ENCODE measurements at regions not wholly inside any gene's neighbourhood (a gene's known extent, or its start where the extent isn't known, plus 50 kb on each side); places are given as distances from the start of the nearest gene placed in this dataset.

- H3K4me3 ChIP-seq (ENCODE audit: low read depth, low read length): no peak overlapping the region
- POLR2A ChIA-PET: no interaction called here
- TF ChIP-seq, protein P1, sequence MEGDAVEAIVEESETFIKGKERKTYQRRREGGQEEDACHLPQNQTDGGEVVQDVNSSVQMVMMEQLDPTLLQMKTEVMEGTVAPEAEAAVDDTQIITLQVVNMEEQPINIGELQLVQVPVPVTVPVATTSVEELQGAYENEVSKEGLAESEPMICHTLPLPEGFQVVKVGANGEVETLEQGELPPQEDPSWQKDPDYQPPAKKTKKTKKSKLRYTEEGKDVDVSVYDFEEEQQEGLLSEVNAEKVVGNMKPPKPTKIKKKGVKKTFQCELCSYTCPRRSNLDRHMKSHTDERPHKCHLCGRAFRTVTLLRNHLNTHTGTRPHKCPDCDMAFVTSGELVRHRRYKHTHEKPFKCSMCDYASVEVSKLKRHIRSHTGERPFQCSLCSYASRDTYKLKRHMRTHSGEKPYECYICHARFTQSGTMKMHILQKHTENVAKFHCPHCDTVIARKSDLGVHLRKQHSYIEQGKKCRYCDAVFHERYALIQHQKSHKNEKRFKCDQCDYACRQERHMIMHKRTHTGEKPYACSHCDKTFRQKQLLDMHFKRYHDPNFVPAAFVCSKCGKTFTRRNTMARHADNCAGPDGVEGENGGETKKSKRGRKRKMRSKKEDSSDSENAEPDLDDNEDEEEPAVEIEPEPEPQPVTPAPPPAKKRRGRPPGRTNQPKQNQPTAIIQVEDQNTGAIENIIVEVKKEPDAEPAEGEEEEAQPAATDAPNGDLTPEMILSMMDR (IDR thresholded peaks at IDR 0.05; ENCODE audit: insufficient read depth, low read length, missing control alignments): no peak
- CTCF ChIA-PET: no interaction called here
- no peak for DNase-seq (ENCODE audit: low read depth, low spot score)
Observed at GRCh38 chr13:76106763-76107162, 470.6 kb downstream of the LMO7 start.

DNA sequence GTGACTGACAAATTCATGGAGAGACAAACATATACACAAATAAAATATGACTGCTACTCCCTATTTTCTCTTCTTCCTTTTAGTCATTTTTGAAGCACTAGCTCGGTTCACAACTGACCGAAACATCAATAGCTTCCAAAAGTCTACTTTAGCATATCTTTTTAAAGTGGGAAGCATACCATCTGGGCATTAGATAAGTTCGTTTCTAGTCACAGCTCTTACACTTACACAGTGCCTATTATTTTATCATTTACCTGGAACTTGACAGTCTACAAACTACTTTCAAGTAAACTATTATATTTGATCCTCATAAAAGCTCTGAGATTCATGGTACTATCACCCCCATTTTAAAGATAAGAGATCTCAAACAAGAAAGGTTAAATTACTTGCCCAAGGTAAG is 458.5 kb downstream of the LMO7 start:
- CTCF ChIA-PET: interaction anchor here (1.0 to 1.4 kb wide), 2 partner anchors 11 to 75 kb away, joined by 3 read pairs; no protein-coding TSS in a partner anchor
- DNase-seq (ENCODE audit: low read depth, low spot score): no peak
- POLR2A ChIA-PET: no interaction called here
- no peak overlapping the region for H3K4me3 ChIP-seq (ENCODE audit: low read depth, low read length)
- TF ChIP-seq, protein P1 (IDR thresholded peaks at IDR 0.05; ENCODE audit: insufficient read depth, low read length, missing control alignments): no peak

GRCh38 chr13:76091076-76091475 is 454.9 kb downstream of the LMO7 start:
- CTCF ChIA-PET: no interaction called here
- POLR2A ChIA-PET: no interaction called here
- no peak for DNase-seq (ENCODE audit: low read depth, low spot score)
- TF ChIP-seq, protein P1 (IDR thresholded peaks at IDR 0.05; ENCODE audit: insufficient read depth, low read length, missing control alignments): no peak
- H3K4me3 ChIP-seq (ENCODE audit: low read depth, low read length): no peak overlapping the region

- no peak for DNase-seq (ENCODE audit: low read depth, low spot score)
- TF ChIP-seq, protein P1 (IDR thresholded peaks at IDR 0.05; ENCODE audit: insufficient read depth, low read length, missing control alignments): no peak
- ChIA-PET POLR2A (no interaction called here), CTCF (no interaction called here)
- H3K4me3 ChIP-seq (ENCODE audit: low read depth, low read length): no peak overlapping the region
Observed at GRCh38 chr13:76086729-76087128, 450.6 kb downstream of the LMO7 start.

- DNase-seq (ENCODE audit: low read depth, low spot score): no peak
- CTCF ChIA-PET: no interaction called here
- POLR2A ChIA-PET: no interaction called here
Observed at GRCh38 chr13:76067850-76068249, 431.7 kb downstream of the LMO7 start.

DNA sequence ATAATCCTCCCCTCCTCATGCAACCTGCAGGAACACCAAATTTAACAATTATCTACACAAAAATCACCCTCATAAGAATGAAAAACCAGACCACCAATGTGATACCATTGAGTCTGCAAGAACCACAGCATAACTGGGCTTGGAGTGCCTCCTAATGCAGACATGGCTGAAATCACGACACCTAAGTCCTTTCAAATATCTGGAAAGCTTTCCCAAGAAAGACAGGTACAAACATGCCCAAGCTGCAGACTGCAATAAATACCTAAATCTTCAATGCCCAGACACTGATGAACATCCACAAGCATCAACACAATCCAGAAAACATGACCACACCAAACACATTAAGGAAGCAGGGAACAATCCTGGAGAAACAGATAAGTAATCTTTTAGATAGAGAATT is 417.1 kb downstream of the LMO7 start:
- TF ChIP-seq, protein P1 (IDR thresholded peaks at IDR 0.05; ENCODE audit: insufficient read depth, low read length, missing control alignments): no peak
- CTCF ChIA-PET: no interaction called here
- POLR2A ChIA-PET: no interaction called here
- no peak overlapping the region for H3K4me3 ChIP-seq (ENCODE audit: low read depth, low read length)
- no peak for DNase-seq (ENCODE audit: low read depth, low spot score)

More at GRCh38 chr13:76067850-76068249, 431.7 kb downstream of the LMO7 start:
- H3K4me3 ChIP-seq (ENCODE audit: low read depth, low read length): no peak overlapping the region
- TF ChIP-seq, protein P1 (IDR thresholded peaks at IDR 0.05; ENCODE audit: insufficient read depth, low read length, missing control alignments): no peak

Data from AG04449 (cell line).